VCaP (cell line): ENCODE measurements at regions not wholly inside any gene's neighbourhood (a gene's known extent, or its start where the extent isn't known, plus 50 kb on each side); places are given as distances from the start of the nearest gene placed in this dataset.

Source experiments
- H3K27ac ChIP-seq: fragments of 450-650 bp; 2 replicates; pipeline ENCODE4 v1.5.1; 2017
- CTCF ChIP-seq: fragments of 450-650 bp; conservative IDR thresholded peaks from 2 replicates; pipeline ENCODE4 v1.5.1; 2017; ENCODE audit warnings: mild to moderate bottlenecking, moderate library complexity

- TF ChIP-seq CTCF: no peak
Observed at GRCh38 chr10:8911032-8911431, 856.5 kb downstream of the GATA3 start.

GRCh38 chr10:8912108-8912507, 857.6 kb downstream of the GATA3 start:
- no peak for TF ChIP-seq CTCF
- H3K27ac ChIP-seq: no peak overlapping the region

More at GRCh38 chr10:8911032-8911431, 856.5 kb downstream of the GATA3 start:
- no peak overlapping the region for H3K27ac ChIP-seq

GRCh38 chr10:8913720-8914119, 859.2 kb downstream of the GATA3 start:
- no peak for TF ChIP-seq CTCF
- H3K27ac ChIP-seq: no peak overlapping the region

GRCh38 chr10:8919280-8919679, 864.8 kb downstream of the GATA3 start:
- H3K27ac ChIP-seq: no peak overlapping the region
- TF ChIP-seq CTCF: no peak

GRCh38 chr10:8921568-8921967, 867.1 kb downstream of the GATA3 start:
- no peak for TF ChIP-seq CTCF
- no peak overlapping the region for H3K27ac ChIP-seq

GRCh38 chr10:8923096-8923495, 868.6 kb downstream of the GATA3 start:
- no peak for TF ChIP-seq CTCF
- no peak overlapping the region for H3K27ac ChIP-seq

- H3K27ac ChIP-seq: no peak overlapping the region
- no peak for TF ChIP-seq CTCF
Observed at GRCh38 chr10:8927705-8928104, 873.2 kb downstream of the GATA3 start.

- no peak for TF ChIP-seq CTCF
- H3K27ac ChIP-seq: no peak overlapping the region
Observed at GRCh38 chr10:8946451-8946850, 892.0 kb downstream of the GATA3 start.
